ENCODE measurements at regions not wholly inside any gene's neighbourhood (a gene's known extent, or its start where the extent isn't known, plus 50 kb on each side); places are given as distances from the start of the nearest gene placed in this dataset.

GRCh38 chr4:120304801-120305200, 238.2 kb upstream of the MAD2L1 start:
- TF ChIP-seq TAF1 (IDR thresholded peaks at IDR 0.05; ENCODE audit: borderline replicate concordance, low read depth, low read length) (no peak), POLR2A (IDR thresholded peaks at IDR 0.05; ENCODE audit: low read depth, low read length) (no peak)

Data from GM12892 (cell line).